H1 (cell line): ENCODE measurements at regions not wholly inside any gene's neighbourhood (a gene's known extent, or its start where the extent isn't known, plus 50 kb on each side); places are given as distances from the start of the nearest gene placed in this dataset.

Source experiments
- CTCF ChIA-PET: fragments of 300-600 bp; sonication (Branson Sonifier 250); formaldehyde crosslinking; loops from one replicate; lab custom pipeline; 2021; ENCODE audit not compliant: partially characterized antibody; lab: Charles Lee
- POLR2A ChIA-PET: fragments of 300-600 bp; sonication (Branson Sonifier 250); formaldehyde crosslinking; loops from one replicate; lab custom pipeline; 2021; ENCODE audit warnings: inconsistent platforms; ENCODE audit not compliant: partially characterized antibody; lab: Charles Lee
- DNase-seq, 2 experiments: peaks; one replicate each; pipeline versions ENCODE4 v3.0.0 to v3.0.0-alpha.2; 2010 to 2022; ENCODE audit warnings: low spot score in 2 of 2, low read depth in 1 of 2, mixed read lengths in 1 of 2
- FAIRE-seq: peaks from 2 replicates; lab custom pipeline; 2011; peaks lifted over from hg19 to GRCh38; lab: Jason Lieb, UNC
- H2AFZ ChIP-seq: 2 replicates; pipeline ENCODE4 v1.8.1; 2012; ENCODE audit warnings: low read length, inconsistent platforms
- H2AK5ac ChIP-seq: 2 replicates; pipeline ENCODE4 v1.6.1; 2013; ENCODE audit warnings: low read depth, low read length
- H2BK120ac ChIP-seq: replicated peaks from 2 replicates; pipeline ENCODE3; 2013; ENCODE audit warnings: low read depth, low read length, inconsistent platforms
- H2BK12ac ChIP-seq: 2 replicates; pipeline ENCODE4 v1.6.1; 2013; ENCODE audit warnings: low read depth, low read length
- H2BK15ac ChIP-seq: 2 replicates; pipeline ENCODE4 v1.6.1; 2013; ENCODE audit warnings: low read length
- H2BK20ac ChIP-seq: 2 replicates; pipeline ENCODE4 v1.6.1; 2013; ENCODE audit warnings: low read length
- H2BK5ac ChIP-seq: 2 replicates; pipeline ENCODE4 v1.6.1; 2013; ENCODE audit warnings: low read depth, low read length
- H3K14ac ChIP-seq: 2 replicates; pipeline ENCODE4 v1.6.1; 2013; ENCODE audit warnings: inconsistent platforms; ENCODE audit not compliant: insufficient read length
- H3K18ac ChIP-seq: 2 replicates; pipeline ENCODE4 v1.6.1; 2013; ENCODE audit warnings: low read length; ENCODE audit errors: extremely low read depth
- H3K23ac ChIP-seq: 2 replicates; pipeline ENCODE4 v1.6.1; 2013; ENCODE audit warnings: inconsistent platforms; ENCODE audit not compliant: insufficient read length
- H3K23me2 ChIP-seq: 2 replicates; pipeline ENCODE4 v1.6.1; 2013; ENCODE audit warnings: low read depth, low read length
- H3K27ac ChIP-seq: 2 replicates; pipeline ENCODE4 v1.6.1; 2011; ENCODE audit warnings: low read depth, low read length, inconsistent platforms
- H3K27me3 ChIP-seq, 4 experiments: replicated peaks in 1 of 4; 1 replicate in 1 of 4; 2 replicates in 3 of 4; pipeline versions ENCODE4 v1.6.1 to v1.8.1; 2011 to 2013; ENCODE audit warnings: low read length in 3 of 4, mild to moderate bottlenecking in 3 of 4, inconsistent platforms in 2 of 4, mixed read lengths in 2 of 4, moderate library complexity in 1 of 4; ENCODE audit not compliant: control insufficient read depth in 3 of 4, insufficient read depth in 3 of 4; ENCODE audit errors: extremely low read depth in 1 of 4
- H3K36me3 ChIP-seq, 4 experiments: 2 replicates each; pipeline versions ENCODE4 v1.6.1 to v1.8.1; 2011 to 2013; ENCODE audit warnings: mild to moderate bottlenecking in 4 of 4, low read length in 3 of 4, moderate library complexity in 2 of 4, control low read depth in 1 of 4, inconsistent platforms in 1 of 4; ENCODE audit not compliant: insufficient read depth in 4 of 4, control insufficient read depth in 2 of 4
- H3K4ac ChIP-seq: replicated peaks from 2 replicates; pipeline ENCODE3; 2013; ENCODE audit warnings: low read length, low read depth, mixed read lengths, inconsistent platforms; ENCODE audit not compliant: insufficient read length
- H3K4me1 ChIP-seq, 4 experiments: replicated peaks in 1 of 4; 1 replicate in 1 of 4; 2 replicates in 3 of 4; pipeline versions ENCODE4 v1.6.1 to v1.8.1; 2011 to 2013; ENCODE audit warnings: low read length in 3 of 4, inconsistent platforms in 2 of 4, mixed read lengths in 1 of 4; ENCODE audit not compliant: insufficient read depth in 4 of 4, control insufficient read depth in 3 of 4
- H3K4me2 ChIP-seq, 2 experiments: 2 replicates each; pipeline versions ENCODE4 v1.6.1 to v1.8.1; 2011 to 2013; ENCODE audit warnings: low read depth in 2 of 2, low read length in 2 of 2, control low read depth in 1 of 2, inconsistent platforms in 1 of 2, mild to moderate bottlenecking in 1 of 2; ENCODE audit not compliant: insufficient read depth in 1 of 2
- H3K4me3 ChIP-seq, 4 experiments: fragments of 200-600, 300-600 bp in 1 of 4; sonication (generic), shearing (Covaris generic), sonication (Bioruptor Twin) in 1 of 4; 2 replicates each; pipeline versions ENCODE4 v1.5.1 to v1.8.1; 2011 to 2016; ENCODE audit warnings: low read length in 4 of 4, low read depth in 3 of 4, control low read depth in 2 of 4, inconsistent platforms in 2 of 4, mild to moderate bottlenecking in 2 of 4, mixed read lengths in 1 of 4, moderate library complexity in 1 of 4; ENCODE audit not compliant: insufficient read depth in 2 of 4; ENCODE audit errors: extremely low read depth in 1 of 4
- H3K56ac ChIP-seq: replicated peaks from 2 replicates; pipeline ENCODE3; 2013; ENCODE audit warnings: low read depth, mild to moderate bottlenecking, mixed read lengths, low read length, inconsistent platforms; ENCODE audit not compliant: insufficient read length
- H3K79me1 ChIP-seq: 2 replicates; pipeline ENCODE4 v1.6.1; 2013; ENCODE audit warnings: low read depth, low read length, control low read depth
- H3K79me2 ChIP-seq, 2 experiments: 2 replicates each; pipeline versions ENCODE4 v1.6.1 to v1.8.1; 2012 to 2013; ENCODE audit warnings: low read length in 2 of 2, mild to moderate bottlenecking in 2 of 2, inconsistent platforms in 1 of 2; ENCODE audit not compliant: insufficient read depth in 2 of 2, control insufficient read depth in 1 of 2
- H3K9ac ChIP-seq, 4 experiments: replicated peaks in 1 of 4; 1 replicate in 1 of 4; 2 replicates in 3 of 4; pipeline versions ENCODE4 v1.6.1 to v1.8.1; 2011 to 2013; ENCODE audit warnings: low read depth in 3 of 4, low read length in 3 of 4, control low read depth in 2 of 4, mild to moderate bottlenecking in 2 of 4, moderate library complexity in 2 of 4, inconsistent platforms in 1 of 4; ENCODE audit errors: extremely low read depth in 1 of 4
- H3K9me3 ChIP-seq, 2 experiments: 2 replicates each; pipeline versions ENCODE4 v1.6.1 to v1.8.1; 2012 to 2013; ENCODE audit warnings: mild to moderate bottlenecking in 2 of 2, moderate library complexity in 2 of 2, control low read depth in 1 of 2, inconsistent platforms in 1 of 2, low read depth in 1 of 2, low read length in 1 of 2, mixed read lengths in 1 of 2; ENCODE audit not compliant: insufficient read depth in 2 of 2
- H4K20me1 ChIP-seq, 2 experiments: replicated peaks in 1 of 2; 2 replicates each; pipeline versions ENCODE3 to v1.8.1; 2011 to 2013; ENCODE audit warnings: inconsistent platforms in 2 of 2, low read length in 2 of 2, mild to moderate bottlenecking in 1 of 2; ENCODE audit not compliant: insufficient read depth in 2 of 2, control insufficient read depth in 1 of 2
- H4K5ac ChIP-seq: 2 replicates; pipeline ENCODE4 v1.6.1; 2013; ENCODE audit warnings: low read length, low read depth, mixed read lengths, inconsistent platforms; ENCODE audit not compliant: insufficient read length
- H4K8ac ChIP-seq: 2 replicates; pipeline ENCODE4 v1.8.0; 2013; ENCODE audit warnings: mild to moderate bottlenecking, moderate library complexity, low read length, inconsistent platforms; ENCODE audit not compliant: insufficient read depth; ENCODE audit errors: extremely low read depth
- H4K91ac ChIP-seq: replicated peaks from 2 replicates; pipeline ENCODE3; 2013; ENCODE audit warnings: low read length, mixed read lengths, inconsistent platforms; ENCODE audit not compliant: insufficient read length
- MAFK ChIP-seq: IDR thresholded peaks from 2 replicates; pipeline ENCODE4 v1.6.1; 2012; ENCODE audit warnings: low read depth, mild to moderate bottlenecking, improper control_type of control experiment, low read length
- RAD21 ChIP-seq, 2 experiments: IDR thresholded peaks in 1 of 2; conservative IDR thresholded peaks in 1 of 2; 2 replicates each; pipeline ENCODE4 v1.6.1; 2011; ENCODE audit warnings: low read depth in 2 of 2, low read length in 2 of 2, improper control_type of control experiment in 1 of 2, inconsistent platforms in 1 of 2, mild to moderate bottlenecking in 1 of 2, moderate library complexity in 1 of 2
- SAP30 ChIP-seq: fragments of 300-600 bp; sonication (generic); IDR thresholded peaks from 2 replicates; pipeline ENCODE4 v1.7.1; 2012; ENCODE audit warnings: low read length, moderate library complexity, mild to moderate bottlenecking, inconsistent platforms; ENCODE audit not compliant: insufficient read depth, insufficient replicate concordance
- SUZ12 ChIP-seq: fragments of 200-600 bp; sonication (generic); IDR thresholded peaks from 2 replicates; pipeline ENCODE4 v1.6.1; 2012; ENCODE audit warnings: mild to moderate bottlenecking, inconsistent platforms, low read length, moderate library complexity, mixed read lengths
- WGBS, 2 experiments: shearing (Covaris generic) in 1 of 2; methylation state at CpG; one replicate each; pipeline versions ENCODE4 v1.1.6 to v1.1.7; 2013 to 2015; ENCODE audit warnings: low lambda C conversion rate in 2 of 2, mixed read lengths in 2 of 2, inconsistent platforms in 1 of 2, low coverage in 1 of 2, missing lambda C conversion rate in 1 of 2; ENCODE audit not compliant: insufficient replicate concordance in 2 of 2, insufficient coverage in 1 of 2, insufficient read length in 1 of 2; ENCODE audit errors: extremely low coverage in 1 of 2, missing lambda C conversion rate in 1 of 2; 5-methylcytosine and 5-hydroxymethylcytosine counted together
- TF ChIP-seq, protein P1 (sequence below), 3 experiments: IDR thresholded peaks; 1 replicate in 2 of 3; 2 replicates in 1 of 3; pipeline versions ENCODE4 v1.5.1 to v1.6.1; 2011; ENCODE audit warnings: low read length in 3 of 3, mild to moderate bottlenecking in 3 of 3, inconsistent platforms in 2 of 3, low read depth in 1 of 3, moderate library complexity in 1 of 3; ENCODE audit not compliant: insufficient read depth in 1 of 3; ENCODE audit errors: control extremely low read depth in 1 of 3

DNA sequence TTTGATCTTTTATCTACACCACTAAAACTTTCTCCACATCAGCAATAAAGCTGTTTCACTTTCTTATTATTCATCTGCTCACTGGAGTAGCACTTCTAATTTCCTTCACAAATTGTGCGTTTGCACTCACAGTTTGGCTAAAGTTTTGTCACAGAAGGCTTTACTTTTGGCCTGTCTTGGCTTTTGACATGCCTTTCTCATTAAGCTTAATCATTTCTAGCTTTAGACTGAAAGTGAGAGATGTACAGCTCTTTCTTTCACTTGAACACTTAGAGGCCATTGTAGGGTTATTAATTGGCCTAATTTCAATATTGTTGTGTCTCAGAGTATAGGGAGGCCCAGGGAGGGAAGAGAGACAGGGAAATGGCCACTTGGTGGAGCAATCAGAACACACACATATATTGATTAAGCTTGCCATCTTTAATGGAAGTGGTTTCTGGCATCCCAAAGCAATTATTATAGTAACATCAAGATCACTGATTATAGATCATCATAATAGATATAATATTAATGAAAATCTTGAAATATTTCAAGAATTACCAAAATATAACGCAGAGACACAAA lies 512.5 kb downstream of the ETV1 start:
- no peak for DNase-seq
- FAIRE-seq = no peak
- Histone ChIP-seq H3K4ac (no peak overlapping the region), H3K9ac (no peak overlapping the region), H3K14ac (no peak overlapping the region), H3K18ac (no peak overlapping the region), H4K5ac (no peak overlapping the region), H2BK5ac (no peak overlapping the region), H3K27me3 (no peaks in the 10 kb centered on the region), H2BK15ac (no peak overlapping the region), H2BK120ac (no peak overlapping the region), H3K56ac (no peak overlapping the region), H3K23ac (no peak overlapping the region), H3K36me3 (no peaks in the 10 kb centered on the region), H3K79me1 (no peaks in the 10 kb centered on the region), H4K8ac (no peak overlapping the region), H3K4me2 (no peak overlapping the region), H3K4me1 (no peaks in the 10 kb centered on the region), H2AK5ac (no peak overlapping the region), H3K9me3 (no peaks in the 10 kb centered on the region), H3K79me2 (no peaks in the 10 kb centered on the region), H2BK20ac (no peak overlapping the region), H4K91ac (no peak overlapping the region), H3K23me2 (no peaks in the 10 kb centered on the region), H2AFZ (no peak overlapping the region), H2BK12ac (no peak overlapping the region), H3K27ac (no peak overlapping the region), H4K20me1 (no peaks in the 10 kb centered on the region), H3K4me3 (no peak overlapping the region)
- TF ChIP-seq MAFK = no peak
- no peak for TF ChIP-seq SAP30
- peak; percentile 52 to 54 for TF ChIP-seq RAD21 (IDR thresholded peaks at IDR 0.05 in 1 of 2, conservative IDR thresholded peaks at IDR 0.05 in 1 of 2; ENCODE audit: low read depth in 2 of 2, low read length in 2 of 2)
- TF ChIP-seq, protein P1, sequence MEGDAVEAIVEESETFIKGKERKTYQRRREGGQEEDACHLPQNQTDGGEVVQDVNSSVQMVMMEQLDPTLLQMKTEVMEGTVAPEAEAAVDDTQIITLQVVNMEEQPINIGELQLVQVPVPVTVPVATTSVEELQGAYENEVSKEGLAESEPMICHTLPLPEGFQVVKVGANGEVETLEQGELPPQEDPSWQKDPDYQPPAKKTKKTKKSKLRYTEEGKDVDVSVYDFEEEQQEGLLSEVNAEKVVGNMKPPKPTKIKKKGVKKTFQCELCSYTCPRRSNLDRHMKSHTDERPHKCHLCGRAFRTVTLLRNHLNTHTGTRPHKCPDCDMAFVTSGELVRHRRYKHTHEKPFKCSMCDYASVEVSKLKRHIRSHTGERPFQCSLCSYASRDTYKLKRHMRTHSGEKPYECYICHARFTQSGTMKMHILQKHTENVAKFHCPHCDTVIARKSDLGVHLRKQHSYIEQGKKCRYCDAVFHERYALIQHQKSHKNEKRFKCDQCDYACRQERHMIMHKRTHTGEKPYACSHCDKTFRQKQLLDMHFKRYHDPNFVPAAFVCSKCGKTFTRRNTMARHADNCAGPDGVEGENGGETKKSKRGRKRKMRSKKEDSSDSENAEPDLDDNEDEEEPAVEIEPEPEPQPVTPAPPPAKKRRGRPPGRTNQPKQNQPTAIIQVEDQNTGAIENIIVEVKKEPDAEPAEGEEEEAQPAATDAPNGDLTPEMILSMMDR (IDR thresholded peaks at IDR 0.05; ENCODE audit: control extremely low read depth in 1 of 3, insufficient read depth in 1 of 3, low read depth in 1 of 3, low read length in 3 of 3) = peak in 2 of 3 experiments; percentile 16 to 25; a peak in 2 of 4 replicates
- TF ChIP-seq SUZ12 = no peak
- 90% methylated on average over 2 of the region's 2 CpGs; no CpG with 5 or more reads in 1 of the 2 experiments for WGBS, 2 experiments
- POLR2A ChIA-PET = no interaction called here
- CTCF ChIA-PET = interaction anchor here (0.7 to 3.2 kb wide), 5 partner anchors 48 to 1215 kb away, joined by 3 to 11 read pairs (median 4); no protein-coding TSS in a partner anchor
